ENCODE measurements at regions not wholly inside any gene's neighbourhood (a gene's known extent, or its start where the extent isn't known, plus 50 kb on each side); places are given as distances from the start of the nearest gene placed in this dataset.

GRCh38 chr7:68063171-68063570 is 1066.5 kb downstream of the TYW1 start:
- TF ChIP-seq CTCF (IDR thresholded peaks at IDR 0.05; ENCODE audit: insufficient read depth, low read depth, low read length) = peak; percentile 12
- TF ChIP-seq EZH2 (IDR thresholded peaks at IDR 0.05; ENCODE audit: insufficient read depth, low read length) = no peak

All from astrocyte (in vitro differentiated cells and primary cell).